Hepatic stellate cell (primary cell): ENCODE measurements at regions not wholly inside any gene's neighbourhood (a gene's known extent, or its start where the extent isn't known, plus 50 kb on each side); places are given as distances from the start of the nearest gene placed in this dataset.
"Not testable (repeated sequence)": the region's sequence is repeated elsewhere in the genome, so short reads cannot be mapped to it uniquely, and the experiment has no call there.

Source experiments
- DNase-seq: peaks from one replicate; pipeline ENCODE4 v3.0.0; 2011; ENCODE audit warnings: low spot score

DNA sequence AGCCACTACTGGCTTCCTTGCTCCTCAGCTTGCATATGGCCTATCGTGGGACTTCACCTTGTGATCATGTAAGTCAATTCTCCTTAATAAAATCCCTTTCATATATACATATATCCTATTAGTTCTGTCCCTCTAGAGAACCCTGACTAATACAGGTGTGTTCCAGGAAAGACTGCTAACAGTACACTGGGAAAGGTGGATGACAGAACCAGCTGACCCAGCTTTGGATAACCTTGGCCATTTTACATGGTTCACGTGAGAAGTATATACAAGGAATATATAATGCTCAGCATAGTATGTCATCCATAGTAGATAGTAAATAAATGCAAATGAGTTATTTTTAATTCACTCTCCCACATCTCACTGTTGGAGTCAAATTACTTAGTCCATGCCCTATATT is 1003.5 kb downstream of the SORCS3 start:
- DNase-seq: no peak

DNA sequence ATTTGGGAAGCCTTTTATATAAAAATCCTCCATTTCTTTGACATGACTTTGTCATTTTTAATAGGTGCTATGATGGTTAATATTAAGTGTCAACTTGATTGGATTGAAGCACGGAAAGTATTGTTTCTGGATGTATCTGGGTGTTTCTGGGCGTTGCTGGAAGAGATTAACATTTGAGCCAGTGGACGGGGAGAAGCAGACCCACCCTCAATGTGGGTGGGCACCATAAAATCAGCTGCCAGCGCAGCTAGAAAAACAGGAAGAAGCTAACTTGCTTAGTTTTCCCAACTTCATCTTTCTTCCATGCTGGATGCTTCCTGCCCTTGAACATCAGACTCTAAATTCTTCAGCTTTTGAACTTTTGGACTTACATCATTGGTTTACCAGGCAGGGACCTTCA is 1003.0 kb downstream of the SORCS3 start:
- no peak for DNase-seq

DNA sequence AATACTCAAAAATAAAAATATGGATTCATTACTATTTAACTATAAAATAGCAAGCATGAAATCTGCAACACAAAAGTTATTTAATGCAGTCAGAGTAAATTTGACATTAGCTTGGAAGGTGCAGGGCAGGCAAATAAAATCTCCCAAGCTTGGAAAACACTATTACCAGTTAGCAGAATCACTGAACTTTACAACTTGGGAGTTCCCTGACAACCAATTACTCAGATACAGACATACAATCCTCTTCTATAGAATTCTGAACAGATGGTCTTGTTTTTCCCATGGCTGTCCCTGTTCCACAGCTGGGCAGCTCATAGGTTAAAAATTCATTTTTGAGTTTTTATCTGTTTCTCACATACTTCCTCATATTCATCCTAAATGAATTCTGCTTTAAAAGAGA is 1002.6 kb downstream of the SORCS3 start:
- DNase-seq: no peak

DNA sequence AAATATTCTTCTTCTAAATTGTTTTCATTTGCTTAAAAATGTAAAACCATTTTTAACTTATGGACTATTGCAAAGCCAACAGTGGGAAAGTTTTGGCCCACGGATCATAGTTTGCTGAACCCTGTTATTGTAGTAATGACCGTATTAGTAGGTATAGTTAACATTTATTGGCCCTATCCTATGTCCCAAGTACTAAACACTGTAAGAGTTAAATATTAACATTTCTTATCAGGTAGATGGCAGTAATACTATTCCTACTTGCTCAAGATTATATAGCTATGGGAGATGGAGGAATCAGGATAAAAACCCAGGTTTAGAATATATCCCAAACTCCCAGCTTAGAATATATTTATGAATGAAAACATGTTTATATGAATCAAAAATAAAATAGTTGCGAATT is 993.2 kb downstream of the SORCS3 start:
- no peak for DNase-seq

DNA sequence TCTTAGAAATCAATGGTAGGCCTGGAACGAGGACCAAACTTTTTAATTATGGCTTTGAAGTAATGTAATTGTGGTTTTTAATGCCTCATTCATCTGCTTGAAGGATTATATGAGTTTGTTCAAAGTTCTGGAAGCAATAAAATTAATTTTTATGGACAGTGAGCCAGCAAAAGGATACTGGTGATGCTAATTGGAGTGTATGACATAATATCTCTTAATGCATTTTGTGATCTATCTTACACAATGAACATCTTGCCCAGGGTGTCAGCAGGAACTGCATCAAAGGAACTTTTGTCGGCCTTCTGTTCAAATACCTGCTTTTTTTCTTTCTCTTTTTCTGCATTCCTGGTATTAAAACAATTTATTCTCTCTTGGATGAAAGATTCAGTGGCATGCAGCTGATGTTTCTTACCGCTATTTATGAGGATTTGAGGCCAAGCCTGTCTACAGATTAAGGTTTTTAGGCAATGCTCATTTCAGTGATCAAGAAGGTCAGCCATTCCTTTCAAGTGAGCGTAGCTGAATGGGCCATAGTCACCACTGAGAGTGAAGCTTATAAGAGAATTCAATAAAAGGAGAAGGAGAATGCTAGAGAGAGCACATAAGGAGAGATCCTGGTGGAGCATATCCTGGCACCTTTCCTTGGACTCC is 974.8 kb downstream of the SORCS3 start:
- DNase-seq: no peak

DNA sequence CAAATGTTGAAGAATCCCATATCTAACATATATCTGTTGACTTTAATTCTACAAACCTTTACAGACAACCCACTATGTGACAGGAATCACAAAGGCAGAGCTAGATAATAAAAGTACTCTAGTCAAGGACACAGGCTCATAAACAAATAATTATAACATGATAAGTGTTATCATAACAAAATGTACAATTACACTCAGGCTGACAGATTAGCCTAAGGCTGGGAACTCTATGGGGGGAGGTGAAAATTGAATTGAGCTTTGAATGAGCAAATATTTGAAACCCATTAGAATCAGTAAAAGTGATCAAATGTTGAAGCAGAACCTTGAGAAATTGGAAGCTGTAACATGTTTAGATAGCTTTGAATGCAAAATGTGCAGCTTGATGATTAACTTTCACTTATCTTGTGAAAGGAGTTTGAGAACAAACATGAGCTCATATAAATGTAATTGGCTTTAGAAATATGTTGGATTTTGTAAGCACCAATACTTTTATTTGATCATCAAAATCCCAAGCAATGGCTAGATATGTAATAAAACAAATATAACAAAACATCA is 970.2 kb downstream of the SORCS3 start:
- DNase-seq: no peak

DNA sequence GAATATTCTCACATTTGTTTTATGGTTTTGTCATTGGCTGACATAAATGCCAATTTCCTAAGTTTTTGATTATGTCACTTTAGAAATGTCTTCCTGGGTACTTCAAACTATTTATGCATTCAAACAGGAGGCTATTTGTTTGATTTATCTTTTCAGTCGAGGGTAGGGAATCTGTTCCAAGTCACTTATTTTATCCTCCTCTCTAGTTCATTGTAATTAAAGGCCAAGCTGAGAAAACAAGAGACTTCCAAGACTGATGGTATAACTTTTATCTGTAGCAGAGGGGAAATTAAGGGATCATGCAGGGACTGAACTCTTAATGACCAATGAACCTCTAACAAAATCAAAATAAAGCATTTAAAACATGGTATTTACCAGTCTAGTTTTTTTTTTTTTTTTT is 968.4 kb downstream of the SORCS3 start:
- no peak for DNase-seq

DNA sequence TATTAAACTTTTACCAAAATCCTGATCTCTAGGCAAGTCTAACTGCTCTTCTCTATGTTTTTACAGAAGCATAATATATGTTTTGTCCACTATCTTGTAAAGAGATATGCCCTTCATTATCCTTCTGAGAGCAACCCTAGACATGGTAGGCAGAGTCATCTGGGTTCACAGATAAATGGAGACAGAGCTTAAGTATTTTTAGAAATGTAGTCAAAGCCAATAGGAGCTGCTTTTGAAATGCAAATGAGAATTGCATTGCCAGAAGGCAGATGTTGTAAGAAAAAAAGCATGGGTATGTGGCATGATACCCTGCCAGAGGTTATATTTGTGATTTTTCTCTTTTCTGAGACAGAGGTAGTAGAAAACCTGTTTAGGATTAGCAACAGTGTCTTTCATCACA is 964.8 kb downstream of the SORCS3 start:
- no peak for DNase-seq

DNA sequence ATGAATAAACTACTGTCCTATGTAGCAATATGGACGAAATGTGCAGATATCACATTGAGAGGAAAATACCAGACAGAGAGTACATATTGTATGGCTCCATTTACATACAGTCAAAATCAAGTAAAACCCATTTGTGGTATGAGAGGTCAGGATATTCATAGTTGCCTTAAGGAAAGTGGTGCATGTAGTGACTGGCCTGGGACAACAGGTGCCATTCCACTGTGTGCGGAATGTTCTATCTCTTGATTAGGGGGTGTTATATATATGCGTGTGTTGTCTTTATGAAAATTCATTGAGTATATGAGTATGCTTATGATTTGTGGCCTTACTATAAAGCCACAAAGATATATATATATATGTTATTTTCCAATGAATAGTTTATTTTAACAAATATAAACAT is 964.0 kb downstream of the SORCS3 start:
- DNase-seq: no peak

DNA sequence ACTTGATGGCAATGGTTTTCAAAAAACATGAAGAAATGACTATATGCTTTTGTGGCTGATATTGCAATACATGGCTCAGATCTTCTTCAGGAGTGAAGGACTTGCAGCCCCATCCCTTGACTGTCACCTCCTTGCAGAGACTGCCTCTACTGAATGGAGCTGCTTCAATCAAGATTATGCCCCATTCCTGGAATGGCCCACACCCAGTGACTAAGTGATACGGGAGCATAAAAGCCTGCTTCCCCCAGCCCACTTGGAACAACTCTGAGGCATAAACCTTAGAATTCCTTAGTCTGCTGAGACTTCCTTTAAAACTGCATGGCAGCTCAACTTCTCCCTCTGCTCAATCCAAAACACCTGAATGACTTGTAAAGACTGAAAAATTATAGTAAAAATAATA is 957.1 kb downstream of the SORCS3 start:
- no peak for DNase-seq

DNA sequence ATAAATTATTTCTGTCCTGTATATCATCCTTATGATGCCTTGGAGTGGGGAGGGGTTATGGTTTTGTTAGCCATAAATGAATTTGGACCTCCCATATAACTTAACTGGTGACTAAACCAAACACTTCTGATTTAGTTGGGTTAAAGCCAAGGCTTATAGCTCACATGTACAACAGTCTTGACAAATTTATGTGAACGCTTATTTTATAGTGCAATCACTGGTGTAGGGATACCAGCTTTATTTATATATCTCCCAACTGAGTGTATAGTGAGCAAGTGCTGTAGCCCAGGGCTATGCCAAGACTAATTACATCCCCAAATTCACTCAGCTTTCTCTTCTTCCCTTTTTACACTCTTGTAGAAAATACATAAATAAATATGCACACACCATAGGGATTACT is 956.2 kb downstream of the SORCS3 start:
- DNase-seq: no peak

DNA sequence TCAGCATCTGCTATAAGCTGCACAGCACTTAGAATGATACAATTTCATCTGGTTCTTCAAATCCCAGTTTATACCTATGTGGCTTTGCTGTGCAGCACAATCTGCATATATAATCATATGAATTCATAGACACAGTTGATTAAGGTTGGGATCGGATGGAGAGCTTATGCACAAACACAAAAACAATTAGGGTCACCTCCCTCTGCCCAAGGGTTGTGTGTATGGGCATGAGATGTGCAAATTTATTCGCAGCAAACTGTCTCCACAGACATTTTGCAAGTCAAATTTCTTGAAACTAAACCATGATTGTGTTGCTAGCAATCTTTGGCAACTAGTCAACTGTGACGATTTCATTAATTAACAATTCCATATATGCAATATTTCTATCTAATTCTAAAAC is 955.7 kb downstream of the SORCS3 start:
- no peak for DNase-seq

DNA sequence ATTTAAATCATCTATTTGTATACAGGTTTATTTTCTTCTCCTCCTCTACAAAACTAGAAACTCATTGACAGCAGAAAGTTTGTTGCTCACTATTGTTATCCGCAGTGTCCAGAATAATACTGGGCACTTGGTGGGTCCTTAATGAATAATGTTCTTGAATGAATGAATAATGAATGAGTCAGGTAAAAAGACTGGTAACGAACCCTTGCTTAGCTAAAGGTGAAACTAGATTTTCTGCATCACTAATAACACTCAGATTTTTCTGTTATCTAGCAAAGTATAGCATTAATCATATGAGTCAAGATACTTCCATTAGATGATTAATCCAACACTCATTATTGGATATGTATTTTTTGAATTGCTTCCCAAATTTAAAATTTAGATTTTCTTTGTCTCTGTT is 953.2 kb downstream of the SORCS3 start:
- no peak for DNase-seq

DNA sequence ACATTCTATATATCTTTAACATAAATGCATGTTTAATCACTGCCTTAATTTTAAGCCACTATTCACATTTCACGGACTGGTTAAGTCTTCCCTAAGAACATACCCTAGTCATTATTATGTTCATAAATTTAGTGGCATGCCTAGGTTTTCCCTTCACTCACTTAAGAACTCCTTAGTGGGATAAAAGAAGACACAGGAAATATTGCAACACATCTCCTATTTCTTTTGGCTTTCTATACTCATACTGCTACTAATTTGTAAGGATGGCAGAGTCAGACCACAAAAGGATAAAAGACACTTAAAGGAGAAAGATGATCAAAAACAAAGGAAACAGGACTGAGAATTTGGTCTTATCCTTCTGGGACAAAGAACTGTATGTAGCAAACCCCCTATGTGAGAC is 951.4 kb downstream of the SORCS3 start:
- no peak for DNase-seq

DNA sequence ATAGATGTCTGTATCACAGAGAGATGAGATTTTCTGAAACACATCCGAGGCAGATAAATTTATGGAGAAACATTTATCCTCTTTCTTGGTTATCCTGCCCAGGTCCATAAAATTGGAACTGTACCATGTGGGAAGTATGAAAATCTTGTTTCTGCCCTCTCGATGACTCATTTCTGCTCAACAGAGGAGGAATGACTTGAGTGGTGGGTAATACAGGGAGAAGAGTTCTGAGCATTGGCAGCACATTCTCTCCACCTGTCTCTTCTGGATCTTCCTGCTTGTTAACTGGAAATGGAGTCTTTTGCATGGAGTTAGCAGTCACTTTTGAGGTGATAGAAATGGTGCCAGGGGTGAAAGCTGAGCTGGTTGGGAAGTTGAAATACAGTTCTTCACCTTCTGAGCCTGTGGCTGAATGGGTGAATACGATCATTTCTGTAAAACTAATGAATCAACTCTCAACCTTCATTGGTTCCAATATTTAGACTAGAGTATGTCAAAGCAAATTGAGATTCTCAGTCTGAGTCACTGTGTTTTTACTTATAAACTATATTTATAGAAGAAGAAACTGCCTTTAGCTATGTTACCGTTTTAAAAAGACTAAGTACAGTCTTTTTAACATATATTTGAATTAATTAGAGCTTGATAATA is 945.5 kb downstream of the SORCS3 start:
- no peak for DNase-seq

DNA sequence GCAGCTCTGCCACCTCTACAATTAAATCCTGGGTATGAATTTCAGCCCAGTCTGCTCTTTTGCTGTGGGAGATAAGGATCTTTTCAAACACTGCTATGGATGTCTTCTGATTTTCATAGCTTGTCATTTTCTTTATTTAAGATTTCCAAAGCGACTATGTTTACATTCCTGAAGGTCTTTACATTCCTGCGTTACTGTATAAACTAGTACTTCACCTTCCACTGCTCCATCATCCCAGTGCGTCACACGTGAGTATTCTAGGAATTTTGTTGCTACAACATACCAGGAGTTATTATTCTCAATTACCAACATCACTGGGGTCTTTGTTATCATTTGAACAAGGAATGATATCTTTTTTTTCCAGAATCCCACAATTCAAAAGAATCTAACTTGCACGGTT is 944.7 kb downstream of the SORCS3 start:
- DNase-seq: no peak

DNA sequence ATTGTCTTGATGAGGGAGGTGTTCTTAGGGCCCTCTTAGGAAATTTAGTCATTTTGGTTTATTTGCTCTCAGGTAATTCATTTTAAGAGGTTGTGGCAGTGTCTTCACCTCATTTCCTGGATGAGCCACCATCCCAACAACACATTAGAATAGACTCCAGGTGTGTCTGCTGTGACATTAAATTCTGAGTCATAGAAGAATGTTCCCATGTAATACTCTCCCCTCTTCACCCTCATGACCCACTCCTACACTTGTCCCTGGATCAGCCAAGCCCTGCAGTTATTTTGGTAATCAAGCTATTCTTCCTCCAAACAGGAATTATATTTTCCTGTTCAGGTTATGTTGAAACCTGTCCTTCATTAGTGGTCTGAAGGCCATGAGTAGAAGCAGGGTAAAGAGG is 944.1 kb downstream of the SORCS3 start:
- DNase-seq: no peak

DNA sequence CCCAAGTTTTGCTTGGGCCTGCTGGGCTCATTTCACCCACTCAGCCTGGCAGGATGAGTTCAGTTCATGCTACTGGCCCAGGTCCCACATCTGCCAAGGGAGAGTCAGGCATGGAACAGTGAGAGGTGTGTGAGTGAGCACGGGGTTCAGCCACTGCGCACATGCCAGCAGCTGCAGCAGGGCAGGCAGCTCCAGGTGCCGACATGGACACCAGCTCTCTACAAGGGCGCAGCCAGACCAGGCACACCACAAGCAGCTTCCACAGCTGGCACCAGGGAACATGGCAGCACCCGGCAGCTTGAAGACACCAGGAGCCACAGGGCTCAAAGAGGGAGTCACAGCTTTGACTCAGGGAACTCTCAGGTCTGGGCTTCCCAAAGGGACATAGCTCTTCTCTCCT is 938.0 kb downstream of the SORCS3 start:
- DNase-seq: no peak

DNA sequence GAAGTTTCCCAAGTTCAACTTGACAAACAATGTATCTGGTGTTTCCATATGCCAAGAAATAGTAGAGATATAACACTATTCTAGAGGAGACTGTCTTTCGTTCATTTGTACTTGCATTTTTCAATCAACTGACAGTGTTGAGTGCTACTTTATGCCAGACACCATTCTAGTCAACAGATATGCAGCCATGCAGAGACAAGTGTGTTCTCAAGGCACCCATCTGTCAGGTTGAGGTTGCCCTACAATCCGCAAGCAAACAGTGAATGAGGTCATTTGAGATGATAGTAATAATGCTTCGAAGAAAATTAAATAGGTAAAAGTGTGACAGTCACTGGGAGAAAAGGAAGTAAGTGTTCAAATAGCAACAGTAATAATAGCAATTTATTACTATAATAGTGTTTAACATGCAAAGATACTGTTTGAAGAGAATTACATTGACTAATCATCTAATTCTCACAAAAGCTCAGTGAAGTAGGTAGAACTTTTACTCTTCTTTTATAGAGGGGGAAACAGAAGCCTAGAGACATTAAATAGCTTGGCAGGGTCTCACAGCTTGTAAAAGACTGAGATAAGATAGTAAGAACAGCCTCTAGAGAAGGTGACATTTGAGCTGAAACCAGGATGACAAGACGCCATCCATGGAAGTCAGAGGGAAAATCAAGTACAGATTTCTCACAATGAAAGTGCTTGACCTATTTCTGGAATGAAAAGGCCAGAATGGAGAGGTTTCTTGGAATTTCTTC is 936.9 kb downstream of the SORCS3 start:
- DNase-seq: no peak

DNA sequence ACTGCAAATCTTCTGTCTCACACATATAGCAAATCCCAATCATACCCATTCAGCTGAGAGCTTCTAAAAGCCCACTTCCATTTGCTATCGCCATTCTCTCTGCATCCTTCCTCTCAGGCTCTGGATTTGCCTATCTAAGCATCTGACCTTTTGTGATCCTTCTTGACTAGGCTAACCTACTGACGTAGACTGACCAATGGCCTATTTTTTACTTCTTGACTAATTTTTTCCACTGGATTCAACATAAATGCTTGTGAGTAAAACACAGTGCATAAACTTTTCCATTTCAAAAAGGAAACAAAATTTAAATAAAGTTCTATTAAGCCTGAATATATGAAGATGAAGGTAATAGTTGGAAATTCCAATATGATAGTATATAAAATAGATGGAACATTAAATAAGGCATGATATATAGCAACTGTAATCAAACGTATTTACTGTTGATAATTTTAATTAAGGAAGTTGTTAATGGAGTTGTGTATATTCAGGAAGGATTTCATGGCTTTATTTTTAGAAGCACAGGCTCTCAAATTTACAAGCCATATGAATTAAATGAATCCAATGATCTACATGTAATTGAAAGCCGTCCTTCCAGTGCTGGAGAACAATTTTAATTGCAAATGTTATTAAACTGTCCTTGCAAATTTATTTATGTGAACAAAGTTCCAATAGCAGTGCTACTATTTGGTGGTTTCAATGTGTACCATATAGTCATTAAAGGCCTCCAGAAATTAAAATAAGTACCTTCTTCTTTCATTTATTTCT is 918.4 kb downstream of the SORCS3 start:
- no peak for DNase-seq

DNA sequence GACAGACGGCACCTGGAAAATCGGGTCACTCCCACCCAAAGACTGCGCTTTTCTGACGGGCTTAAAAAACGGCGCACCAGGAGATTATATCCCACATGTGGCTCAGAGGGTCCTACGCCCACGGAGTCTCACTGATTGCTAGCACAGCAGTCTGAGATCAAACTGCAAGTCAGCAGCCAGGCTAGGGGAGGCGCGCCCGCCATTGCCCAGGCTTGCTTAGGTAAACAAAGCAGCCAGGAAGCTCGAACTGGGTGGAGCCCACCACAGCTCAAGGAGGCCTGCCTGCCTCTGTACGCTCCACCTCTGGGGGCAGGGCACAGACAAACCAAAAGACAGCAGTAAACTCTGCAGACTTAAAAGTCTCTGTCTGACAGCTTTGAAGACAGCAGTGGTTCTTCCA is 909.4 kb downstream of the SORCS3 start:
- not testable (repeated sequence) for DNase-seq

DNA sequence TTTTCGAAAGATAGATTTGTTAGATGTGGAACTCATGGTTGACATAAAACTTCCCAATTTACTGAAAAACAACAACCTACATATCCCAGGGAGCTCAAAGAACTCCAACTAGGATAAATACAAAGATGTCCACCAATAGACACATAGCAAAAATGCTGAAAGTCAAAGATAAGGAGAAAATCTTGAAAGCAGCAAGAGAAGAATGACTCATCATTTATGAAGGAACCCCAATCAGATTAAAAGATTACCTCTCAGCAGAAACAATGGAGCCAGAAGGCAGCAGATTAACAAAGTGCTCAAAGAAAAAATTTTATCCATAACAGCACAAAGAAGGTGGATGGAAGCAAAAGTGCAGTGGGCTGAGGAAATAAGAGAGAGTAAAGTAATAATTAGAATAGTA is 908.6 kb downstream of the SORCS3 start:
- no peak for DNase-seq

DNA sequence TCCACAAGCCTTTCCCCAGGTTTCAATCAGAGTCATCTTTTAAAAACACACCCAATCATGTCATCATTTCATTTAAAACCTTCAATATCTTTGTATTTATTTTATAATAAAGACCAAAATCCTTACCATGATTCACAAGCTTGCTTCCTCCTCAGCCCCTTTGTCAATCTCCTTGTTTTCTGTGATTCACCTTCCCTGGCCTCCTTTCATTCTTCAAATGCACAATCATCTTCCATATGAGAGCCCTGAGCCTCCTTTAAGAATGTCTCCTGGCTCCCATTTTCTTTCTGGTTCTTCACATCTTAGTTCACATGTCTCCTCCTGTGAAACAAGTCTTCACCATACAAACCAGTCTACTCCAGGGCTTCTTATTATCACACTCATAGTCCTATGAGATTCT is 904.0 kb downstream of the SORCS3 start:
- no peak for DNase-seq
